CD8-positive, alpha-beta memory T cell (primary cell): ENCODE measurements at regions not wholly inside any gene's neighbourhood (a gene's known extent, or its start where the extent isn't known, plus 50 kb on each side); places are given as distances from the start of the nearest gene placed in this dataset.

Experiments
- CTCF ChIA-PET: fragments of 350-600 bp; sonication (Branson Sonifier 250); formaldehyde crosslinking; loops from one replicate; lab custom pipeline; 2021; ENCODE audit warnings: antibody characterized with exemption; lab: Charles Lee
- POLR2A ChIA-PET: fragments of 350-600 bp; sonication (Branson Sonifier 250); formaldehyde crosslinking; loops from one replicate; lab custom pipeline; 2021; ENCODE audit warnings: antibody characterized with exemption; lab: Charles Lee
- DNase-seq, 5 donors: peaks; one replicate each; pipeline versions ENCODE4 v3.0.0 to v3.0.0-alpha.2; 2020 to 2022; ENCODE audit warnings: mixed read lengths in 1 of 5
- H3K27ac ChIP-seq: one replicate; pipeline ENCODE4 v1.7.0; 2013; ENCODE audit warnings: low read depth, mild to moderate bottlenecking, low read length, moderate library complexity
- H3K27me3 ChIP-seq: 2 replicates; pipeline ENCODE4 v1.7.0; 2013; ENCODE audit warnings: low read length, mild to moderate bottlenecking; ENCODE audit not compliant: insufficient read depth, poor library complexity, severe bottlenecking
- H3K36me3 ChIP-seq: 2 replicates; pipeline ENCODE4 v1.7.0; 2013; ENCODE audit warnings: mild to moderate bottlenecking, low read length, moderate library complexity; ENCODE audit not compliant: insufficient read depth
- H3K4me1 ChIP-seq: 2 replicates; pipeline ENCODE4 v1.7.0; 2013; ENCODE audit warnings: mild to moderate bottlenecking, low read length, moderate library complexity; ENCODE audit not compliant: insufficient read depth
- H3K4me3 ChIP-seq: 2 replicates; pipeline ENCODE4 v1.7.0; 2013; ENCODE audit warnings: mild to moderate bottlenecking, low read length
- H3K9me3 ChIP-seq: 2 replicates; pipeline ENCODE4 v1.7.0; 2013; ENCODE audit warnings: mild to moderate bottlenecking, low read length
- H3K27ac Mint-ChIP-seq, 8 donors: one replicate each; pipeline ENCODE4 v1.8.0; 2020 to 2021; ENCODE audit warnings: mixed read lengths in 8 of 8, mild to moderate bottlenecking in 6 of 8, inconsistent platforms in 3 of 8, moderate library complexity in 3 of 8
- H3K27me3 Mint-ChIP-seq, 2 donors: one replicate each; pipeline ENCODE4 v1.8.0; 2020 to 2021; ENCODE audit warnings: mixed read lengths in 2 of 2, mild to moderate bottlenecking in 1 of 2, moderate library complexity in 1 of 2
- H3K36me3 Mint-ChIP-seq, 3 donors: one replicate each; pipeline ENCODE4 v1.8.0; 2020 to 2021; ENCODE audit warnings: mixed read lengths in 3 of 3, inconsistent platforms in 1 of 3, mild to moderate bottlenecking in 1 of 3
- H3K4me1 Mint-ChIP-seq, 3 donors: one replicate each; pipeline ENCODE4 v1.8.0; 2020 to 2021; ENCODE audit warnings: mixed read lengths in 3 of 3, inconsistent platforms in 1 of 3, mild to moderate bottlenecking in 1 of 3
- H3K4me3 Mint-ChIP-seq, 7 donors: one replicate each; pipeline ENCODE4 v1.8.0; 2020 to 2021; ENCODE audit warnings: mixed read lengths in 7 of 7, mild to moderate bottlenecking in 6 of 7, moderate library complexity in 4 of 7, inconsistent platforms in 2 of 7
- H3K9me3 Mint-ChIP-seq, 5 donors: one replicate each; pipeline ENCODE4 v1.8.0; 2020 to 2022; ENCODE audit warnings: mixed read lengths in 5 of 5, mild to moderate bottlenecking in 3 of 5, moderate library complexity in 2 of 5, inconsistent platforms in 1 of 5

GRCh38 chr5:109958082-109958481 lies 268.4 kb downstream of the MAN2A1 start:
- H3K4me1 ChIP-seq = peaks cover 8% of the 10 kb centered on the region
- no peaks in the 10 kb centered on the region for H3K36me3 Mint-ChIP-seq
- no peaks in the 10 kb centered on the region for H3K9me3 ChIP-seq
- ChIA-PET CTCF (no interaction called here), POLR2A (no interaction called here)
- no peaks in the 10 kb centered on the region for H3K27me3 ChIP-seq
- H3K4me3 Mint-ChIP-seq = no peak overlapping the region
- H3K27ac Mint-ChIP-seq = no peak overlapping the region
- H3K4me1 Mint-ChIP-seq = peaks cover 8 to 14% (median 12%) of the 10 kb centered on the region in 3 donors
- H3K9me3 Mint-ChIP-seq = no peaks in the 10 kb centered on the region
- H3K4me3 ChIP-seq = no peak overlapping the region
- DNase-seq = no peak
- no peak overlapping the region for H3K27ac ChIP-seq
- no peaks in the 10 kb centered on the region for H3K36me3 ChIP-seq
- no peaks in the 10 kb centered on the region for H3K27me3 Mint-ChIP-seq

GRCh38 chr5:109959652-109960051 lies 269.9 kb downstream of the MAN2A1 start:
- CTCF ChIA-PET = no interaction called here
- no peak for DNase-seq
- H3K36me3 ChIP-seq = no peaks in the 10 kb centered on the region
- H3K4me1 ChIP-seq = peaks cover 8% of the 10 kb centered on the region
- H3K9me3 ChIP-seq = no peaks in the 10 kb centered on the region
- H3K36me3 Mint-ChIP-seq = no peaks in the 10 kb centered on the region
- no peak overlapping the region for H3K4me3 Mint-ChIP-seq
- peaks cover 8 to 14% (median 12%) of the 10 kb centered on the region in 3 donors for H3K4me1 Mint-ChIP-seq
- no peak overlapping the region for H3K4me3 ChIP-seq
- H3K9me3 Mint-ChIP-seq = no peaks in the 10 kb centered on the region
- no peaks in the 10 kb centered on the region for H3K27me3 Mint-ChIP-seq
- no peaks in the 10 kb centered on the region for H3K27me3 ChIP-seq
- H3K27ac ChIP-seq = no peak overlapping the region
- H3K27ac Mint-ChIP-seq = no peak overlapping the region
- POLR2A ChIA-PET = no interaction called here

- POLR2A ChIA-PET = interaction anchor here (0.7 kb wide), 1 partner anchor 113 kb away, joined by 4 read pairs; no protein-coding TSS in a partner anchor
- CTCF ChIA-PET = no interaction called here
- H3K4me3 Mint-ChIP-seq = no peak overlapping the region
- no peaks in the 10 kb centered on the region for H3K27me3 ChIP-seq
- no peak overlapping the region for H3K27ac ChIP-seq
- H3K27me3 Mint-ChIP-seq = no peaks in the 10 kb centered on the region
- peaks cover 8% of the 10 kb centered on the region for H3K4me1 ChIP-seq
- no peak overlapping the region for H3K27ac Mint-ChIP-seq
- H3K9me3 Mint-ChIP-seq = no peaks in the 10 kb centered on the region
- no peaks in the 10 kb centered on the region for H3K36me3 Mint-ChIP-seq
- no peaks in the 10 kb centered on the region for H3K36me3 ChIP-seq
- no peak for DNase-seq
- peaks cover 8 to 16% (median 14%) of the 10 kb centered on the region in 3 donors for H3K4me1 Mint-ChIP-seq
- H3K9me3 ChIP-seq = no peaks in the 10 kb centered on the region
- no peak overlapping the region for H3K4me3 ChIP-seq
Measured at GRCh38 chr5:109961751-109962150, 272.0 kb downstream of the MAN2A1 start.

GRCh38 chr5:109962882-109963603 lies 273.3 kb downstream of the MAN2A1 start:
- Mint-ChIP-seq H3K27me3 (no peaks in the 10 kb centered on the region), H3K27ac (no peak overlapping the region), H3K4me1 (peaks cover 8 to 16% (median 14%) of the 10 kb centered on the region in 3 donors), H3K9me3 (no peaks in the 10 kb centered on the region), H3K36me3 (no peaks in the 10 kb centered on the region), H3K4me3 (no peak overlapping the region)
- POLR2A ChIA-PET = no interaction called here
- peaks cover 8% of the 10 kb centered on the region for H3K4me1 ChIP-seq
- H3K9me3 ChIP-seq = no peaks in the 10 kb centered on the region
- H3K4me3 ChIP-seq = no peak overlapping the region
- H3K27ac ChIP-seq = no peak overlapping the region
- no peaks in the 10 kb centered on the region for H3K27me3 ChIP-seq
- CTCF ChIA-PET = no interaction called here
- DNase-seq = no peak
- H3K36me3 ChIP-seq = no peaks in the 10 kb centered on the region

GRCh38 chr5:109964136-109964535 lies 274.4 kb downstream of the MAN2A1 start:
- Mint-ChIP-seq H3K27ac (no peak overlapping the region), H3K9me3 (no peaks in the 10 kb centered on the region), H3K36me3 (no peaks in the 10 kb centered on the region), H3K4me3 (no peak overlapping the region), H3K27me3 (no peaks in the 10 kb centered on the region), H3K4me1 (peaks cover 1 to 6% (median 3%) of the 10 kb centered on the region in 3 donors)
- H3K4me1 ChIP-seq = no peaks in the 10 kb centered on the region
- ChIA-PET POLR2A (no interaction called here), CTCF (no interaction called here)
- H3K27ac ChIP-seq = no peak overlapping the region
- H3K9me3 ChIP-seq = no peaks in the 10 kb centered on the region
- DNase-seq = no peak
- H3K36me3 ChIP-seq = no peaks in the 10 kb centered on the region
- no peak overlapping the region for H3K4me3 ChIP-seq
- no peaks in the 10 kb centered on the region for H3K27me3 ChIP-seq

- Histone ChIP-seq H3K4me3 (no peak overlapping the region), H3K36me3 (no peaks in the 10 kb centered on the region), H3K27me3 (no peaks in the 10 kb centered on the region), H3K27ac (no peak overlapping the region), H3K9me3 (no peaks in the 10 kb centered on the region), H3K4me1 (no peaks in the 10 kb centered on the region)
- H3K4me1 Mint-ChIP-seq = peaks cover 0 to 4% (median 0%) of the 10 kb centered on the region in 3 donors
- no peak overlapping the region for H3K27ac Mint-ChIP-seq
- no peak overlapping the region for H3K4me3 Mint-ChIP-seq
- ChIA-PET CTCF (no interaction called here), POLR2A (no interaction called here)
- no peaks in the 10 kb centered on the region for H3K9me3 Mint-ChIP-seq
- no peaks in the 10 kb centered on the region for H3K27me3 Mint-ChIP-seq
- no peaks in the 10 kb centered on the region for H3K36me3 Mint-ChIP-seq
- no peak for DNase-seq
Measured at GRCh38 chr5:109965634-109966033, 275.9 kb downstream of the MAN2A1 start.

- H3K36me3 Mint-ChIP-seq = no peaks in the 10 kb centered on the region
- no peak overlapping the region for H3K27ac ChIP-seq
- H3K27me3 ChIP-seq = no peaks in the 10 kb centered on the region
- H3K4me1 Mint-ChIP-seq = peaks cover 0 to 7% (median 0%) of the 10 kb centered on the region in 3 donors
- no peaks in the 10 kb centered on the region for H3K9me3 ChIP-seq
- CTCF ChIA-PET = no interaction called here
- no peaks in the 10 kb centered on the region for H3K9me3 Mint-ChIP-seq
- no peaks in the 10 kb centered on the region for H3K36me3 ChIP-seq
- H3K27ac Mint-ChIP-seq = no peak overlapping the region
- POLR2A ChIA-PET = no interaction called here
- no peak for DNase-seq
- H3K4me1 ChIP-seq = peaks cover 6% of the 10 kb centered on the region
- H3K4me3 ChIP-seq = no peak overlapping the region
- no peak overlapping the region for H3K4me3 Mint-ChIP-seq
- peaks cover 0 to 3% of the 10 kb centered on the region in 2 donors for H3K27me3 Mint-ChIP-seq
Measured at GRCh38 chr5:109971968-109972367, 282.2 kb downstream of the MAN2A1 start.

GRCh38 chr5:109981979-109982378 lies 292.3 kb downstream of the MAN2A1 start:
- Histone ChIP-seq H3K4me1 (no peaks in the 10 kb centered on the region), H3K4me3 (no peak overlapping the region), H3K27ac (no peak overlapping the region), H3K9me3 (no peaks in the 10 kb centered on the region), H3K27me3 (no peaks in the 10 kb centered on the region), H3K36me3 (no peaks in the 10 kb centered on the region)
- H3K27ac Mint-ChIP-seq = no peak overlapping the region
- CTCF ChIA-PET = no interaction called here
- H3K4me3 Mint-ChIP-seq = no peak overlapping the region
- no peak for DNase-seq
- H3K4me1 Mint-ChIP-seq = no peaks in the 10 kb centered on the region
- peaks cover 0 to 2% (median 0%) of the 10 kb centered on the region in 5 donors for H3K9me3 Mint-ChIP-seq
- H3K36me3 Mint-ChIP-seq = no peaks in the 10 kb centered on the region
- POLR2A ChIA-PET = no interaction called here
- H3K27me3 Mint-ChIP-seq = peaks cover 1 to 11% of the 10 kb centered on the region in 2 donors
